ENCODE measurements at regions not wholly inside any gene's neighbourhood (a gene's known extent, or its start where the extent isn't known, plus 50 kb on each side); places are given as distances from the start of the nearest gene placed in this dataset.
A peak's percentile ranks its signal among the peaks of the same experiment; 100 is the strongest.

- no peak overlapping the region for H3K4me3 ChIP-seq (ENCODE audit: low read depth, low read length)
- no peak for DNase-seq (ENCODE audit: low read depth)
- 0 out of 2 replicates have a peak, but pooled peaks have one; percentile 20 for TF ChIP-seq CTCF (IDR thresholded peaks at IDR 0.05; ENCODE audit: control insufficient read depth, extremely low read depth, insufficient read depth)
Observed at GRCh38 chr20:40442181-40442963, 246.7 kb downstream of the MAFB start.

GRCh38 chr20:40441771-40442170 is 247.3 kb downstream of the MAFB start:
- H3K4me3 ChIP-seq (ENCODE audit: low read depth, low read length), result no peak overlapping the region
- DNase-seq (ENCODE audit: low read depth), result no peak
- no peak for TF ChIP-seq CTCF (IDR thresholded peaks at IDR 0.05; ENCODE audit: control insufficient read depth, extremely low read depth, insufficient read depth)

DNA sequence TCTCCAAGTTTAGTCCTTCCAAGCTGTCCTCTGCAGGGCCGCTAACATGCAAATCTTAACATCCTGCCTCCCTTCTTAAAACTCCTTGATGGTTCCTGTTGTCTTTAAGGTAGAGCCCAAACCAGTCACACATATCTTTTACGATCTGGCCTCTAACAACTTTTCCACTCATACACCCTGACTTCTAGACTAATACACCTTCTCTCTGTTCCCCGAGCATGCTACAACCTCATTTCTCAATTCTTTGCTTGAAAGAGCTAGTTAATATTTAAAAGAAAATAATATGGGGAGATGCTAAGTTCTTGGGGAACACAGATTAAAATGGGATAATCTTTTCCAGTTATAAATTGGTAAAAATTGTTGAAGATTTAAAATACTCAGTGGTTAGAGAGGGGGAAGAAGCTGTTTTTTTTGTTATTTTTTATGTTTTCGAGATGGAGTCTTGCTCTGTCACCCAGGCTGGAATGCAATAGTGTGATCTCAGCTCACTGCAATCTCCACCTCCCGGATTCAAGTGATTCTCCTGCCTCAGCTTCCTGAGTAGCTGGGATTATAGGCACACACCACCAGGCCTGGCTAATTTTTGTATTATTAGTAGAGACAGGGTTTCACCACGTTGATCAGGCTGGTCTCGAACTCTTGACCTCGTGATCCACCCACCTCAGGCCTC is 250.7 kb downstream of the MAFB start:
- DNase-seq (ENCODE audit: low read depth), result no peak
- H3K4me3 ChIP-seq (ENCODE audit: low read depth, low read length), result no peak overlapping the region
- no peak for TF ChIP-seq CTCF (IDR thresholded peaks at IDR 0.05; ENCODE audit: control insufficient read depth, extremely low read depth, insufficient read depth)

GRCh38 chr20:40436011-40436410 is 253.0 kb downstream of the MAFB start:
- no peak for DNase-seq (ENCODE audit: low read depth)
- no peak overlapping the region for H3K4me3 ChIP-seq (ENCODE audit: low read depth, low read length)
- TF ChIP-seq CTCF (IDR thresholded peaks at IDR 0.05; ENCODE audit: control insufficient read depth, extremely low read depth, insufficient read depth), result no peak

GRCh38 chr20:40435146-40435895 is 253.7 kb downstream of the MAFB start:
- no peak for TF ChIP-seq CTCF (IDR thresholded peaks at IDR 0.05; ENCODE audit: control insufficient read depth, extremely low read depth, insufficient read depth)
- DNase-seq (ENCODE audit: low read depth), result no peak
- H3K4me3 ChIP-seq (ENCODE audit: low read depth, low read length), result no peak overlapping the region

GRCh38 chr20:40434122-40434521 is 254.9 kb downstream of the MAFB start:
- no peak for DNase-seq (ENCODE audit: low read depth)
- H3K4me3 ChIP-seq (ENCODE audit: low read depth, low read length), result no peak overlapping the region
- TF ChIP-seq CTCF (IDR thresholded peaks at IDR 0.05; ENCODE audit: control insufficient read depth, extremely low read depth, insufficient read depth), result no peak
